C4-2B (cell line): ENCODE measurements at regions not wholly inside any gene's neighbourhood (a gene's known extent, or its start where the extent isn't known, plus 50 kb on each side); places are given as distances from the start of the nearest gene placed in this dataset.

Experiments used
- ZFX ChIP-seq: fragments of 450-650 bp; IDR thresholded peaks from 2 replicates; pipeline ENCODE4 v1.6.1; 2017
- TF ChIP-seq, protein P1 (sequence below): fragments of 450-650 bp; conservative IDR thresholded peaks from 2 replicates; pipeline ENCODE4 v1.5.1; 2017; ENCODE audit warnings: mild to moderate bottlenecking

DNA sequence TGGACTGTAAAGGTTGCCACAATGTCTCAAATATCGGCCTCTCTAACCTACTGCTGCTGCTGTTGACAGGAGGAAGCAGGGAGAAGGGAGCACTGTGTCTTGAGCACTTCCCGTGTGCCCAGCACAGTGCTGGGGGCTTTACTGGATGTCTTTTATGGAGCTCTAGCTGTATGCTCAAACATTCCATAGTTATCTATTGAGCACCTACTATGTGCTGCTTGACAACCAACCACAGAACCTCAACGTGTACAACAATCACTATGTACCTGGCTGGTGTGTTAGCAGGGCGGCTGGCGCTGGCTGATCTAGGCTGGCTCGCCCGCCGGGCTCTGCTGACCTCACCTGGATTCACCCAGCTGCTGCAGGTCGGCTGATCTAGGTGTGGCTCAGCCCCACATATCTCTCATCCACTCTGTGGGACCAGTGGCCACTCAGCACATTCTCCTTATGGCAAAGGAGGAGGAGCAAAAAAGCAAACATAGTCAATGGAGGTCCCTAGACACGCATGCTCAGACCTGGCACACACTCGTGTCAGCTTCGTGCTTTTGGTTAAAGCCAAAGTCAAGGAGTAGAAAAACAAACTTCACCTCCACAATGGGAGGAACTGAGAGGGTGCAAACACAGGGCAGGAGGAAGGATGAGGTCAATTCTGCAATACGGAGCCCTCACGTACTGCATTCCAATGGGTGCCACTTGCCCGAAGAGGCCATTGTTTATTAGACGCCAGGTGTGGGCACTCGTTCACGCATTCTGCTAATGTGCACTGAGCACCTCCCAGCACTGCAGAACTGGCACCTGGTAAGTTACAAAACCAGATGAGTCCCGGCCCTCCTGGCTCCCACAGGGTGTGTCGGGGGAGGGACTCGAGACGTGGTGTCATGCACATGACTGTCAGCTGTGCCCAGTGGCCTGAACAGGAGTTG, 147.2 kb downstream of the SCARB1 start:
- TF ChIP-seq, protein P1, sequence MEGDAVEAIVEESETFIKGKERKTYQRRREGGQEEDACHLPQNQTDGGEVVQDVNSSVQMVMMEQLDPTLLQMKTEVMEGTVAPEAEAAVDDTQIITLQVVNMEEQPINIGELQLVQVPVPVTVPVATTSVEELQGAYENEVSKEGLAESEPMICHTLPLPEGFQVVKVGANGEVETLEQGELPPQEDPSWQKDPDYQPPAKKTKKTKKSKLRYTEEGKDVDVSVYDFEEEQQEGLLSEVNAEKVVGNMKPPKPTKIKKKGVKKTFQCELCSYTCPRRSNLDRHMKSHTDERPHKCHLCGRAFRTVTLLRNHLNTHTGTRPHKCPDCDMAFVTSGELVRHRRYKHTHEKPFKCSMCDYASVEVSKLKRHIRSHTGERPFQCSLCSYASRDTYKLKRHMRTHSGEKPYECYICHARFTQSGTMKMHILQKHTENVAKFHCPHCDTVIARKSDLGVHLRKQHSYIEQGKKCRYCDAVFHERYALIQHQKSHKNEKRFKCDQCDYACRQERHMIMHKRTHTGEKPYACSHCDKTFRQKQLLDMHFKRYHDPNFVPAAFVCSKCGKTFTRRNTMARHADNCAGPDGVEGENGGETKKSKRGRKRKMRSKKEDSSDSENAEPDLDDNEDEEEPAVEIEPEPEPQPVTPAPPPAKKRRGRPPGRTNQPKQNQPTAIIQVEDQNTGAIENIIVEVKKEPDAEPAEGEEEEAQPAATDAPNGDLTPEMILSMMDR, result no peak
- TF ChIP-seq ZFX, result no peak
